HG03095 (cell line): ENCODE measurements at regions not wholly inside any gene's neighbourhood (a gene's known extent, or its start where the extent isn't known, plus 50 kb on each side); places are given as distances from the start of the nearest gene placed in this dataset.

ENCODE experiments used
- ATAC-seq: cut with Tn5 transposase; IDR thresholded peaks from one replicate; pipeline ENCODE4 v1.9.1; 2021; ENCODE audit warnings: moderate library complexity; ENCODE audit not compliant: unreplicated experiment

- ATAC-seq = no peak
These were observed 156.6 kb upstream of the OPRM1 start for GRCh38 chr6:153882411-153882810.

- no peak for ATAC-seq
These were observed 165.5 kb upstream of the OPRM1 start for GRCh38 chr6:153873541-153873940.

GRCh38 chr6:153872946-153873345, 166.1 kb upstream of the OPRM1 start:
- no peak for ATAC-seq

GRCh38 chr6:153862927-153863326, 176.1 kb upstream of the OPRM1 start:
- no peak for ATAC-seq

- ATAC-seq = no peak
These were observed 176.9 kb upstream of the OPRM1 start for GRCh38 chr6:153862139-153862538.

- no peak for ATAC-seq
These were observed 180.5 kb upstream of the OPRM1 start for GRCh38 chr6:153858529-153858928.

- no peak for ATAC-seq
These were observed 182.1 kb upstream of the OPRM1 start for GRCh38 chr6:153856929-153857376.

GRCh38 chr6:153852481-153852880, 186.6 kb upstream of the OPRM1 start:
- no peak for ATAC-seq

GRCh38 chr6:153852034-153852433, 187.0 kb upstream of the OPRM1 start:
- ATAC-seq = no peak

- no peak for ATAC-seq
These were observed 189.8 kb upstream of the OPRM1 start for GRCh38 chr6:153849072-153849779.

GRCh38 chr6:153843420-153843819, 195.6 kb upstream of the OPRM1 start:
- no peak for ATAC-seq

- no peak for ATAC-seq
These were observed 196.5 kb upstream of the OPRM1 start for GRCh38 chr6:153842491-153842890.

- ATAC-seq = no peak
These were observed 198.8 kb upstream of the OPRM1 start for GRCh38 chr6:153840039-153840850.

GRCh38 chr6:153832543-153832942, 206.5 kb upstream of the OPRM1 start:
- ATAC-seq = no peak

- no peak for ATAC-seq
These were observed 207.5 kb upstream of the OPRM1 start for GRCh38 chr6:153831350-153832078.

GRCh38 chr6:153817173-153817572, 221.9 kb upstream of the OPRM1 start:
- ATAC-seq = no peak

GRCh38 chr6:153816366-153816765, 222.7 kb upstream of the OPRM1 start:
- no peak for ATAC-seq

GRCh38 chr6:153814136-153814535, 224.9 kb upstream of the OPRM1 start:
- ATAC-seq = no peak

- no peak for ATAC-seq
These were observed 234.2 kb upstream of the OPRM1 start for GRCh38 chr6:153804755-153805330.

GRCh38 chr6:153801917-153802316, 237.1 kb upstream of the OPRM1 start:
- no peak for ATAC-seq

GRCh38 chr6:153800580-153801188, 238.4 kb upstream of the OPRM1 start:
- ATAC-seq = no peak
